Loucy (cell line): ENCODE measurements at regions not wholly inside any gene's neighbourhood (a gene's known extent, or its start where the extent isn't known, plus 50 kb on each side); places are given as distances from the start of the nearest gene placed in this dataset.

Source experiments
- H2AFZ ChIP-seq: fragments of 200-600 bp; sonication (generic); 2 replicates; pipeline ENCODE4 v1.6.0; 2016; ENCODE audit warnings: antibody characterized with exemption, mild to moderate bottlenecking, low read length, moderate library complexity
- H3F3A ChIP-seq: fragments of 200-600 bp; 2 replicates; pipeline ENCODE4 v1.6.0; 2016; ENCODE audit warnings: antibody characterized with exemption, low read depth, mild to moderate bottlenecking
- H3K27me3 ChIP-seq: fragments of 200-600 bp; sonication (generic); 2 replicates; pipeline ENCODE4 v1.6.1; 2014; ENCODE audit warnings: low read length, mild to moderate bottlenecking; ENCODE audit not compliant: insufficient read depth, poor library complexity, severe bottlenecking
- H3K36me3 ChIP-seq: fragments of 200-600 bp; sonication (generic); 2 replicates; pipeline ENCODE4 v1.6.1; 2016; ENCODE audit warnings: low read length; ENCODE audit not compliant: insufficient read depth
- H3K4me1 ChIP-seq: fragments of 200-600 bp; sonication (generic); 2 replicates; pipeline ENCODE4 v1.5.1; 2014; ENCODE audit warnings: low read length, mild to moderate bottlenecking; ENCODE audit not compliant: insufficient read depth, poor library complexity, severe bottlenecking
- H3K4me2 ChIP-seq: fragments of 200-600 bp; sonication (generic); 2 replicates; pipeline ENCODE4 v1.6.0; 2014; ENCODE audit warnings: antibody characterized with exemption, low read length, low read depth, mild to moderate bottlenecking; ENCODE audit not compliant: poor library complexity, severe bottlenecking
- H3K4me3 ChIP-seq: fragments of 200-600 bp; sonication (generic); 2 replicates; pipeline ENCODE4 v1.5.1; 2014; ENCODE audit warnings: low read length, mild to moderate bottlenecking, mixed read lengths; ENCODE audit not compliant: poor library complexity, severe bottlenecking
- H3K79me2 ChIP-seq: fragments of 200-600 bp; sonication (generic); 2 replicates; pipeline ENCODE4 v1.6.1; 2014; ENCODE audit warnings: low read length; ENCODE audit not compliant: insufficient read depth
- H3K9ac ChIP-seq: fragments of 200-600 bp; sonication (generic); 2 replicates; pipeline ENCODE4 v1.6.0; 2014; ENCODE audit warnings: mild to moderate bottlenecking, low read depth, low read length, moderate library complexity; ENCODE audit not compliant: poor library complexity, severe bottlenecking
- H3K9me2 ChIP-seq: fragments of 200-600 bp; sonication (generic); replicated peaks from 2 replicates; pipeline ENCODE4 v1.6.1; 2016; ENCODE audit warnings: low read depth, low read length, mixed read lengths
- H3K9me3 ChIP-seq: fragments of 200-600 bp; sonication (generic); 2 replicates; pipeline ENCODE4 v1.6.1; 2014; ENCODE audit warnings: mild to moderate bottlenecking, antibody characterized with exemption, low read length, low read depth; ENCODE audit not compliant: insufficient read depth
- H4K20me1 ChIP-seq: fragments of 200-600 bp; sonication (generic); 2 replicates; pipeline ENCODE4 v1.6.0; 2014; ENCODE audit warnings: antibody characterized with exemption, low read length, mild to moderate bottlenecking; ENCODE audit not compliant: insufficient read depth, poor library complexity, severe bottlenecking
- EZH2phosphoT487 ChIP-seq: fragments of 200-600 bp; IDR thresholded peaks from 2 replicates; pipeline ENCODE4 v1.6.1; 2018; ENCODE audit warnings: antibody characterized with exemption, mild to moderate bottlenecking, moderate library complexity, borderline replicate concordance
- TF ChIP-seq, protein P1 (sequence below): fragments of 200-600 bp; sonication (generic); conservative IDR thresholded peaks from 2 replicates; pipeline ENCODE4 v1.5.1; 2014; ENCODE audit warnings: mild to moderate bottlenecking, antibody characterized with exemption, low read length

DNA sequence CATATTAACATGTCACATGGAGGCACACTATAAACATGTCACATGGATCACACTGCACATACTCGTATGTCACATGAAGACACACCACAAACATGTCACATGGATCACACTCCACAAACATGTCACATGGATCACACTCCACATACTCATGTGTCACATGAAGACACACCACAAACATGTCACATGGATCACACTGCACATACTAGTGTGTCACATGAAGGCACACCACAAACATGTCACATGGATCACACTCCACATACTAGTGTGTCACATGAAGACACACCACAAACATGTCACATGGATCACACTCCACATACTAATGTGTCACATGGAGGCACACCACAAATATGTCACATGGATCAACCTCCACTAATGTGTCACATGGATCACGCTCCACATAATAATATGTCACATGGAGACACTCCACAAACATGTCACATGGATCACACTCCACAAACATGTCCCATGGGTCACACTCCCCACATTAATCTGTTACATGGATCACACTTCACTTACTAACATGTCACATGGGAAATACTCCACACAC is 195.6 kb upstream of the PFKP start:
- Histone ChIP-seq H3K9me3 (no peaks in the 10 kb centered on the region), H3K36me3 (no peaks in the 10 kb centered on the region), H3K9me2 (no peaks in the 10 kb centered on the region), H4K20me1 (no peaks in the 10 kb centered on the region), H3K4me1 (no peaks in the 10 kb centered on the region), H3K4me3 (no peak overlapping the region), H2AFZ (no peak overlapping the region), H3K79me2 (no peaks in the 10 kb centered on the region), H3F3A (no peaks in the 10 kb centered on the region), H3K4me2 (no peak overlapping the region), H3K27me3 (no peaks in the 10 kb centered on the region), H3K9ac (no peak overlapping the region)
- TF ChIP-seq, protein P1, sequence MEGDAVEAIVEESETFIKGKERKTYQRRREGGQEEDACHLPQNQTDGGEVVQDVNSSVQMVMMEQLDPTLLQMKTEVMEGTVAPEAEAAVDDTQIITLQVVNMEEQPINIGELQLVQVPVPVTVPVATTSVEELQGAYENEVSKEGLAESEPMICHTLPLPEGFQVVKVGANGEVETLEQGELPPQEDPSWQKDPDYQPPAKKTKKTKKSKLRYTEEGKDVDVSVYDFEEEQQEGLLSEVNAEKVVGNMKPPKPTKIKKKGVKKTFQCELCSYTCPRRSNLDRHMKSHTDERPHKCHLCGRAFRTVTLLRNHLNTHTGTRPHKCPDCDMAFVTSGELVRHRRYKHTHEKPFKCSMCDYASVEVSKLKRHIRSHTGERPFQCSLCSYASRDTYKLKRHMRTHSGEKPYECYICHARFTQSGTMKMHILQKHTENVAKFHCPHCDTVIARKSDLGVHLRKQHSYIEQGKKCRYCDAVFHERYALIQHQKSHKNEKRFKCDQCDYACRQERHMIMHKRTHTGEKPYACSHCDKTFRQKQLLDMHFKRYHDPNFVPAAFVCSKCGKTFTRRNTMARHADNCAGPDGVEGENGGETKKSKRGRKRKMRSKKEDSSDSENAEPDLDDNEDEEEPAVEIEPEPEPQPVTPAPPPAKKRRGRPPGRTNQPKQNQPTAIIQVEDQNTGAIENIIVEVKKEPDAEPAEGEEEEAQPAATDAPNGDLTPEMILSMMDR: no peak
- no peak for TF ChIP-seq EZH2phosphoT487

DNA sequence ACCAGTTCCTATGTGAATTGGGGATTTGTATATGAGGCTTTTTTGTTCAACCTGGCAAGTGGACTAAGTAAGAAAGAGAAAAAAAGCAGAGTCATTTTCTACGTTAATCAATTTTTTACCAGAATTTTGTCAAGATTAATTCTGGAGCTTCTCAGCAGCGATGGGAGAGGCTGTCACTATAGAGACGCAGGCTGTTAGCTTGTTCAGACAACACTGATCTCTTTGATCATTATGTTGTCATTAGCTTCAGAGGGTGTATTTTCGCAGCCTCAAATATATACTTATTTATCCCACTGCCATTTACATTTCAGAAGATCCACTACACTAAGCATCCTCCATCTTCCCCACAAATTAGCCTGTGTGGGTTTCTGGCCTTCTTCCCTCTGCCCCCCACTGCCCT is 196.7 kb upstream of the PFKP start:
- H2AFZ ChIP-seq: no peak overlapping the region
- no peaks in the 10 kb centered on the region for H3K4me1 ChIP-seq
- no peaks in the 10 kb centered on the region for H4K20me1 ChIP-seq
- H3K79me2 ChIP-seq: no peaks in the 10 kb centered on the region
- H3K27me3 ChIP-seq: no peaks in the 10 kb centered on the region
- H3F3A ChIP-seq: no peaks in the 10 kb centered on the region
- H3K9ac ChIP-seq: no peak overlapping the region
- TF ChIP-seq EZH2phosphoT487: no peak
- TF ChIP-seq, protein P1: no peak
- no peak overlapping the region for H3K4me3 ChIP-seq
- no peaks in the 10 kb centered on the region for H3K9me3 ChIP-seq
- H3K9me2 ChIP-seq: no peaks in the 10 kb centered on the region
- H3K4me2 ChIP-seq: no peak overlapping the region
- no peaks in the 10 kb centered on the region for H3K36me3 ChIP-seq

DNA sequence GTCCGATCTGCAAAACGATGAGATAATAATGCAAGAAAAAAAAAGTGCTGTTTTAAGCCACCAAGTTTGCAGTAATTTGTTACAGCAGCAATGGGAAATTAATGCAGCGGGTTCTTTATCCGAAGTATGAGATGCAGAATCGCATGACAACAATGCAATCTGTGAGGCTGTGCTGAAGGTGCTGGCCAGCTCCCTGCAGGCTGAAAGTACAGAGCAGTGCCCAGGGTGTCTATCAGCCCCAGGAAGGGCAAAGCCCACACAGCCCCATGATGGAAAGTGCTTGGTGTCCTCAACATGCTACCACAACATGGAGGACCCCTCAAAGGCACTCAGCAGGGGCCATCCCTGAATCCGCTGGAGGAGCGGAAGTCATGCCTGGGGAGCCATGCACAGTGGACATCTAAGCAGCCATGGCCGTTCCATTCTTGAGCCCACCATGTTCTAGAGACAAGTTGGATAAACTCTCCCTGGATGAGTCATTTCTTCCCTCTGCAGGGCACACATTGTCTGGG is 199.5 kb upstream of the PFKP start:
- H2AFZ ChIP-seq: no peak overlapping the region
- no peaks in the 10 kb centered on the region for H3F3A ChIP-seq
- no peaks in the 10 kb centered on the region for H3K4me1 ChIP-seq
- no peak overlapping the region for H3K4me3 ChIP-seq
- TF ChIP-seq, protein P1: no peak
- TF ChIP-seq EZH2phosphoT487: no peak
- no peaks in the 10 kb centered on the region for H3K36me3 ChIP-seq
- H3K9me3 ChIP-seq: no peaks in the 10 kb centered on the region
- H3K4me2 ChIP-seq: no peak overlapping the region
- H3K27me3 ChIP-seq: no peaks in the 10 kb centered on the region
- no peak overlapping the region for H3K9ac ChIP-seq
- no peaks in the 10 kb centered on the region for H4K20me1 ChIP-seq
- no peaks in the 10 kb centered on the region for H3K79me2 ChIP-seq
- H3K9me2 ChIP-seq: no peaks in the 10 kb centered on the region
